GM19240 (cell line): ENCODE measurements at regions not wholly inside any gene's neighbourhood (a gene's known extent, or its start where the extent isn't known, plus 50 kb on each side); places are given as distances from the start of the nearest gene placed in this dataset.
"Not testable (repeated sequence)": the region's sequence is repeated elsewhere in the genome, so short reads cannot be mapped to it uniquely, and the experiment has no call there.

ENCODE experiments used
- DNase-seq: peaks from one replicate; pipeline ENCODE4 v3.0.0; 2011; ENCODE audit warnings: low spot score; ENCODE audit not compliant: insufficient read length

DNA sequence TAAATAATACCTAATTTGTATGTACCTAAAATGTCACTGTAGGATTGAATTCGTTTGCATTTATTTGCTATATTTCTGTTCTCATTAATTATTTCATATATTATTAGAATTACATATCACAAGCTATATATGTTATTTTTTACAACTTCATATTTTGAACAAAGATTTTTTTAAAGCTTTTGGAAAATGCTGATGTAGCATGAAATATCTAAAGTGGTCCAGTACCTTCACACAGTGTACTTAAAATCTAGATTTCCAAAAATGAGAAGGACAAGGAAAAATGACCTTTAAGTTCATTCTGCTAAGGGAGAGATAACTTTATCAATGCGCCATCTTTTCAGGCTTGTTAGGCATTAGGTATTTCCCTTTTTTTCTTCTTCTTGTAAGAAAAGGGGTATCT, 71.8 kb downstream of the LARP7 start:
- DNase-seq, result no peak

DNA sequence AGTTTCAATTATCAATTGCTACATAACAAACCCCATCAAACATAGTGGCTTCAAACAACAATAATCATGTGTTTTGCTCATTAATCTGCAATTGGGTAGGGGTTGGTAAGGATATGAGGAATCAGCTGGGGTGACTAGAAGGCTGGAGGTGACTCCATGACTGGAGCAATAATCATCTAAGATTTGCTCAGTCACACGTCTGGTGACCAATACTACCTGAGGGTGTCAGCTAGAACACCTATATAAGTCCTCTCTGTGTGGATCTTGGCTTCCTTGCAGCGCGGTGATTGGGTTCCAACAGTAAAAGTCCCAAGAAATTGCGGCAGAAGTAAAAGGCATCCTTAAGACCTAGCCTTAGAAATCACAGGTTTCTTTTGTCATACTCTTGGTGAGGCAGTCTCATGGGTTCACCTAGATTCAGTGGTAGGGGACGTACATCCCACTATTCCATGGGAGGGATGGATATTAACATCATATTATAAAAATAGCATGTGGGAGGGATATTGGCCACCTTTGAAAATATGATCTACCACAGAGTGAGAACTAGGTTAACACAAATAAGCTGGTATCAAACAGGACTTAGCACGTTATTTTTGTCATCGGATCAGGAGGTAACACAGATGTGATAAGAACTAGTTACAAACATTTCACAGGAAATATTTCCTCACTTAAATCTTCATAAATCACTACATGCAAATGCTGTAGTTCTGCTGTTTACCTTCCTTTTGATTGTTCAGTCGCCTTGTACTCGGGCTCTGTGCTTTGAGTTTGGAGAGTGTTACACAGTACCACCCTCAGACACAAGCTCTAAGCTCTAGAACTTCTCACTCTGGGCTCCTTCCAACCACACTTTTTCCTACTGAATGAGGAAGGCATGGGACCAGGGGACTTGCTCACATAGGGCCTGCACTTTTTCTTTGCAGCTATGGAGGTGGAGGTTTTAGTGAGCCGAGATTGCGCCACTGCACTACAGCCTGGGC, 78.3 kb downstream of the LARP7 start:
- DNase-seq, result no peak

DNA sequence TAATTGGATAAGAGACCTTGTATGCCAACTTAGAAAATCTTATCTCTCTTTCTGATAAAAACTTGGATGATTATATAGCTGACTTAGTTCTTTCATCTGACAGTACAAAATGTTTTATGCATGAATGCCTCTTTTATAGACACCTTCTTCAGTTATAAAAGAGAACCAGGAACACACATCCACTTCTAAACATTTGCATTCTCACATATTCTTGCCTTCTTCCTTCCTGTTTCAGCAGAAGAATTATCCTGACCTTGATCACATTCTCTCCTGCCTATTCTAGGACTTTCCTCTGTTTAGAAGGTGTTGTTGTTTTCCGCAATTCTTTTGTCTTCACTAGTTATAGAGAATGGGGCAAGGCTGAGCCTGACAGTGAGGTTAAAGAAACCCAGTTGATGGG, 80.9 kb downstream of the LARP7 start:
- no peak for DNase-seq

DNA sequence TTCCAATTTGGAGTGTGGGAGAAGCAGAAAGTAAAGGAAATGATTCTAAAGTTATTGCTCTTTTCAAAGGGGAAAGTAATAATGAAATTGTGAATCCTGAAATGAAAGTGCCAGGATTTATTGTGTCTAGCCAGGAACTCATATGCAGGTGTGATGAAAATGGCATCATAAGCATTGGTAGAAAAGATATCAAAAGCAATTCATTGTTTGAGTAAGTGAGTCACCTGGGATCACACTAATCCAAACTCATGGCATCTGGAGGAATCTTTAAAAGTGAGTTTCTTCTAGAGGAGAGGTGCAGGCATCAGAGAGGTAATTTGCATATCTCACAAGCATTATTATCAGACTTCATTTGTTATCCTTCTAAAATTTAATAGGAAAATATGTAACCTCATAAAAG, 84.7 kb downstream of the LARP7 start:
- no peak for DNase-seq

DNA sequence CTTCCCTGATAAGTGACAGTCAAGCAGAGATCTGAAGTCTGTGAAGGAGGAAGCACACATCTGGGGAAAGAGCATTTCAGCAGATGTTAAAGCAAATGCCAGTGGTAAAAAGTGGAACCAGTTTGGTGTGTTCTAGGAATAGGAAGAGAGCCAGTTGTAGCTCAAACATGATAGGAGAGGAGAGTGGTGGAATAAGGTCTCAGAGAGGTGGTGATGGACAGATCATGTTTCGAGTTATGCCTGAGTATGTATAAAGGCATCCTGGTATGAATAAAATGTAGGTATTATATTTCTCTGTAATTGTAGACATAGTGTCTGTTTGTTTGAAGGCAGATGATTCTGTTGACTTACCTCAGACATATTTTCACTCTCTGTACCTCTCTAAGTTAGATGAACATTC, 89.1 kb downstream of the LARP7 start:
- no peak for DNase-seq

DNA sequence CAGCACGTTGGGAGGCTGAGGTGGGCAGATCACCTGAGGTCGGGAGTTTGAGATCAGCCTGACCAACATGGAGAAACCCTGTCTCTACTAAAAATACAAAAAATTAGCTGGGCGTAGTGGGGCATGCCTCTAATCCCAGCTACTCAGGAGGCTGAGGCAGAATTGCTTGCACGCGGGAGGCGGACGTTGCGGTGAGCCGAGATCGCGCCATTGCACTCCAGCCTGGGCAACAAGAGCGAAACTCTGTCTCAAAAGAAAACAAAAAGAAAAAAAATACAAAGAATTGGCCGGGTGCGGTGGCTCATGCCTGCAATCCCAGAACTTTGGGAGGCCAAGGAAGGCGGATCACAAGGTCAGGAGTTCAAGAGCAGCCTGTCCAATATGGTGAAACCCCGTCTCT, 90.8 kb downstream of the LARP7 start:
- not testable (repeated sequence) for DNase-seq

DNA sequence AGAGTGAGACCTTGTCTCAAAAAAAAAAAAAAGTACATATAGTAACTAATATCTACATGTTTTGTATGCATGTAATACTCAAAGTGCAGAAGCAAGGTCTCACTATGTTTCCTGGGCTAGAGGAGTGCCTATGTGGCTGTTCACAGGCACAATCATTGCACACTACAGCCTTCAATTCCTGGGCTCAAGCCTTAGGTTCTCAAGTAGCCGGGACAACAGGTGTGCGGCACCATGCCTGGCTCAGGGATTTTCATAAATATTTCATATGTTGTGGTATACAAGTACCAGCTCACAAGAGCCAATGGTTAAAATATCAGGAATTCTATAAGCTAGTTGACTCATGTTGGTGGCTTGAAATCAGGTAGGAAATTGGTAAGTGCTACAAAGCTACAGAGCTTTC, 94.8 kb downstream of the LARP7 start:
- DNase-seq, result no peak

DNA sequence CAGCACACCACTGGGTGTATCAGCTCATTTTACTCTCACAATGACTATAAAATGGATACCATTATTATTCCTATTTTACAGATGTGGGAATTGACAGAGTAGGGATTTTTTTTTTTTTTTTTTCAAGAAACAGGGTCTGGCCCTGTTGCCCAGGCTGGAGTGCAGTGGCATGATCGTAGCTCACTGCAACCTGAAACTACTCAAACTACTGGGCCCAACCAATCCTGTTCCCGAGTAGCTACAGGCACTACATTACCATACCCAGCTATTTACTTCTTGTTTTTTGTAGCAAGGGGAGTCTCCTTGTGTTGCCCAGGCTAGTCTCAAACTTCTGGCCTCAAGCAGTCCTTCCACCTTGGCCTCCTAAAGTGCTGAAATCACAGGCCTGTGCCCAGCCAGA, 95.2 kb downstream of the LARP7 start:
- no peak for DNase-seq

DNA sequence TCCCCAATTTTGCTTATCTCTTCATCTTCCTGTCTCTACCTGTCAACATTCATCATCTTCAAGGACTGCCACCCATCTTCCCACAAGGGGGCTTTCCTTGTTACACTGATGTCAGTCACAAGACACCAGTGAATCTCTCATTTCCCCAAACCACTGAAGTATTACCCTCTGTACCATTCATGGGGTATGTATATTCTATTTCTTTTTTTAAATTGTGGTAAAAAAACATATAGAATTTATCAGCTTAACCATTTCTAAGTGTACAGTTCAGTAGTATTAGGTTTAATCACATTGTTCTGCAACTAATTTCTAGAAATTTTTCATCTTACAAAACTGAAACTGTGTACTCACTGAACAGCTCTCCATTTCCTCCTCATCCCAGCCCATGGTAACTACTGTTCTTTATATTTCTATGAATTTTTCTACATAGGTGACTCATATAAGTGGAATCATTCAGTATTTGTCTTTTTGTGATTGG, 98.6 kb downstream of the LARP7 start:
- DNase-seq, result no peak

DNA sequence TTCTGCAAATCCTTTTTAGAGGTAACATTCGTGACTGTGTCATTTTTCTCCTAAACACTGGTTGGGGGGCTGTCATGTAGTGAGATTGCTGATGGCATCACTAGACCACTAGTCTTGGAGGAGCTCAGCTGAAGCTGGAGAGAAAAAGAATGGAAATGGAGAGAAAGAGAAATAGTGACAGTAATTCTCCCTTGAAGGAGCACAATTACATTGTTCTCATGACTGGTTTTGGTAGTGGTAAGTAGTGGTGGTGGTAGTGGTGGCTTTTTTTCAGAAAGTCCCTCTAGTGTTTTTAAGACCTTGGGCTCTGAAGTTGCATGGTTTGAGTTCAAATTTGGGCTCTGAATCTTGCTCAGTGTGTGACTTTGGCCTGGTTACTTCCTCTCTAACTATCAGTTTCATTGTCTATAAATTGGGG, 99.8 kb downstream of the LARP7 start:
- DNase-seq, result no peak

DNA sequence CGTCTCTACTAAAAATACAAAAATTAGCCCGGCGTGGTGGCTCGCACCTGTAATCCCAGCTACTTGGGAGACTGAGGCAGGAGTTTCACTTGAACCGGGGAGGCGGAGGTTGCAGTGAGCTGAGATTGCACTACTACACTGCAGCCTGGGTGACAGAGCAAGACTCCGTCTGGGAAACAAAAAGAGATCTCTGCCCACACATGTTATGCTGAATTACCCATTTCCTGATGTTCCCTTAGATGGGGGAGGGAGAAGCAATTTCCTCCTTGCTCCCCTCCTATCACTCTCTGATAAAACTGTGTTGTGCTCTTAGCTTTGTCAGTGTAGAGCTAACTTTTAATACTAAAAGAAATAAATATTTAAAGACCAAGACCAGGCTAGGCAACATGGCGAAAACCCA, 102.5 kb downstream of the LARP7 start:
- no peak for DNase-seq

DNA sequence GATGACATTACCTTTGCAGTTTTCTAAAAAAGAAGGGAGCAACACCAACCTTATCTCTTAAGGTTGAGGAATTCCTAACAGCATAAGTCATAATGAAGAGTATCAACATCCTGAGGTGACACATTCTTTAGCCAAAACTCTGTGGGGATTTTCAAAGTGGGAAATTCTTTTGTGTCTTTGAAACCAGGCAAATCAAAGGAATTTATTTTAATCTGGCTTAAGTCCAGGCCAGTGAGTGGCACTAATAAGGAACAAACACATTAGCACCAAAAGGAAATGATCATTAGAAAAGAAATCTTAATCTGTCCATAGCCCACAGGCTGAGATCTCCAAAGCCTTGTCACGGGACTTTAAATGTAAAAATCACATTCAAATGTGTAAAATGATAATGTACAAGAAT, 110.1 kb downstream of the LARP7 start:
- no peak for DNase-seq

DNA sequence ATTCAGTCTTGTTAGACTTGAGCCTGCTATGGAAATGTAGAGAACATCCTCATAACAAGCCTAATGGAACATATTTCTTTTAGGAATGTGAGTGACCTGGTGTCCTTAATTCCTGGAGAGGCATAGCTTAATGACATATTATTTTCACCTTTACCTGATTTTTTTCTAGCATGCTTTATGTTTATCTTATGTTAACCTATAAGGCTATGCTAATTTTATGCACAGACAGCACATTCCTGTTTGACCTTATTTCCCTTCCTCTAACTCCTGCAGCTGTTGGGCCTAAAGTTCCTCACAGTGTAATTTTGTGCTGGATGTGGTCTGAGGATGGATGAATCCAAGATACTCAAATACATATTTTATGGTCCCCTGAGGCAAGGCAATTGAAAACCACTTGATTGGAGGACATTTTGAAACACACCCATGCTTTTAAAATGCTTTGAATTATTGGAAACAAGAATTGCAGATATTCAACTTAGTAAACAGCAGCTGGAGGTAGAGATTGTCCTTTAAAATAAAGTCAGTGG, 111.5 kb downstream of the LARP7 start:
- no peak for DNase-seq

DNA sequence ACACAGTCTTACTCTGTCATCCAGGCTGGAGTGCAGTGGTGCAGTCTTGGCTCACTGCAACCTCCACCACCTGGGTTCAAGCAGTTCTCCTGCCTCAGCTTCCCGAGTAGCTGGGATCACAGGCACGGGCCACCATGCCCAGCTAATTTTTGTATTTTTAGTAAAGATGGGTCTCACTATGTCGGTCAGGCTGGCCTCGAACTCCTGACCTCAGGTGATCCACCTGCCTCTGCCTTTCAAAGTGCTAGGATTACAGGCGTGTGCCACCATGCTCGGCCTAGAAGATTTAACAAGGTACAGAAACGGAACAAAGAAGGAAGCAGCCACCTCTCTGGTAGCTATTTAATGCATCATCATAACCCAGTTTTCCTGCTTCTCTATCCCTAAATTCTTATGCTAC, 113.8 kb downstream of the LARP7 start:
- DNase-seq, result not testable (repeated sequence)

DNA sequence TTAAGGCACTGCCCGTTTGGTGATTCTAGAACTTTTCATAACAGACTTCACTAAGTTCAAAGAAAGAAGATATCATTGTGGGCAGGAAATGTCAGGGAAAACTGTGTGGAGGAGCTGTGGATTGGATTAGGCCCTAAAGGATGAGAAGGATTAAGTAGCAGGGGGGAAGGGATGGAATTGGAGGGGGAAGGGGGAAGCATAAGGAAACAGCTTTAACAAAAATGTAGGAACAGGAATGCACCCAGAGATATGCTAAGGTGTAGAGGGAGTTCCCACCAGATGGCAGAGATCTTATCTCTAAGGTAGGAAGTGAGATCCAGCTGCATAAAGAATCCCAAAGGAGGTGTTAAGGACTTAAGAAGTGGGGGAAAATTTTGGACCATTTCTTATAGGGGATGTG, 114.5 kb downstream of the LARP7 start:
- no peak for DNase-seq

DNA sequence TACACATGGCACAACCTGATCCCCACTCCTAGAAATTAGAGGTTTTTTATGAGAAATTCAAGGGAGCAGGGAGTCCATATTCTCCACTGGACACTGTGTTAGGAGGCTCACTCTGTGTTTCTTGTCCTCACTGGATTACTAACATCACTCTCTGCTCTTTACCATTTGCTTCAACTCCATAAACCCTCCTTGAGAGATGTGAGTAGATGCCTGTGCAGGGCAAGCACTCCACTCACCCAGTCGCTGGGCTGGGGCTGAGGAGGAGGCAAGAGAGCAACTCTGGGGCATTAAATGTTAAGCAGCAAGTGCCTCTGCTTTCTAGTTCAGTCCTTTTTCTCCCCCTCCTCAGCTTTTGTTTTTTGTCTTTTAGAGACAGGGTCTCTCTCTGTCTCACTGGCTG, 115.1 kb downstream of the LARP7 start:
- DNase-seq, result no peak

DNA sequence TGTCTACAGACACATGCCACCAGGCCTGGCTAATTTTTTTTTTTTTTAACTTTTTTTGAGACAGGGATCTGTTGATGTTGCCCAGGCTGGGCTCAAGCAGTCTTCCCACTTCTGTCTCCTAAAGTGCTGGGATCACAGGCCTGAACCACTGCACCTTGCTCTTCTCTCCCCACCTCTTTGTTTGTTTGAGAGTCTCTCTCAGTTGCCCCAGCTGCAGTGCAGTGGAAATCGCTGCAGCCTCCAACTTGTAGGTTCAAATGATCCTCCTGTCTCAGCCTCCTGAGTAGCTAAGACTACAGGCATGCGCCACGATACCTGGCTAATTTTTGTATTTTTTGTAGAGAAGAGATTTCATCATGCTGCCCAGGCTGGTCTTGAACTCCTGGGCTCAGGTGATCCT, 115.6 kb downstream of the LARP7 start:
- DNase-seq, result no peak

DNA sequence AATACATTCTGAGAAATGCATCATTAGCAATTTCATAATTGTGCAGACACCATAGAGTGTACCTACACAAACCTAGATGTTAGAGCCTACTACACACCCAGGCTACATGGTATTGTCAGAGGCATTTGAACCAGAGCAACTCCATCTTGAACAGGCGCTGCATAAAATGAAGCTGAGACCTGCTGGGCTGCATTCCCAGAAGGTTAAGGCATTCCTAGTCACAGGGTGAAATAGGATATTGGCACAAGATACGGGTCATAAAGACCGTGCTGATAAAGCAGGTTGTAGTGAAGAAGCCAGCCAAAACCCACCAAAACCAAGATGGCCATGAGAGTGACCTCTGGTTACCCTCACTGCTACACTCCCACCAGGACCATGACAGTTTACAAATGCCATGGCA, 116.4 kb downstream of the LARP7 start:
- DNase-seq, result no peak

DNA sequence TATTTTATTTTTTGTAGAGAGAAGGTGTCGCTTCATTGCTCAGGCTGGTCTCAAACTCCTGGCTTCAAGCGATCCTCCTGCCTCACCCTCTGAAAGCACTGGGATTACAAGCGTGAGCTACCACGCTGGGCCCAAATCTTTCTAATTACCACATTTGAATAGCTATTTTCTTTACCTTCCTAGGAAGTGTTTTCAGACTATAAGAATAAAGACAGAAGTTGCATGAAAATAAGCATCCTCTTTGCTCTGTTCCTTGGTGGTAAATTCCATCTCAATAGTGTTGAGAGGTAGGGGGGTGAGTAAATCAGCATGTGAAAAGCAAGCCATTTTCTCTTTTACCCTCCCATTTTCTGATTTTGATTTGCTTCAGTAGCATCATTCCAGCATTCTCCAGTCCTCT, 122.4 kb downstream of the LARP7 start:
- no peak for DNase-seq

DNA sequence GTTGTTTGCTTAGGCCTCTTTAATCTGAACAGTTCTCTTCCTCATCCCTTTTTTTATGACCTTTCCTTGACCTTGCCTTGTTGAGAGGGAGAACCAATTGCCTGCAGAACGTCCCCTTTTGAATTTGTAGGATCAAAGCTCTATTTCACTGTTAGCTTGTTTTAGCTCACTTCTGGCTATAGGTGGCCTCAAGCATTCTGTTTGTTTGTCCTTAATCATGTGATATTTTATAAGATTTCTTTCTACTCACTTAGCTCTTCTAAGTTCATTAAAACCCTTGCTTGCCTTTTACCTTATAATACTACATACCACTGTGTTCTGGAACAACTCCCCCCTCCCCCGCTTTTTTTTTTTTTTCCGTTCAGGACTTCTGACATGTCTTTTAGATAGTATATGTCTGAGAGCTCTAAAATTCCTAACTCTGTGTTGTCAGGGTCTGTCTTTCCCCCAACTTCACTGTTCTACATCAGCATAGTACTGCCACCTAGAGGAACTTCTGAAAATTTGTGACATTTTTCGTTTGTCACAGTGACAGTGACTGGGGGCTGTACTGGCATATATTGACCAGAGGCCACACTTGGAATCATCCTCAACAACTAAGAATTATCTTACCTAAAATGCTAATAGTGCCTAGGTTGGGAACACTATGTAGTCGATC, 128.5 kb downstream of the LARP7 start:
- no peak for DNase-seq

DNA sequence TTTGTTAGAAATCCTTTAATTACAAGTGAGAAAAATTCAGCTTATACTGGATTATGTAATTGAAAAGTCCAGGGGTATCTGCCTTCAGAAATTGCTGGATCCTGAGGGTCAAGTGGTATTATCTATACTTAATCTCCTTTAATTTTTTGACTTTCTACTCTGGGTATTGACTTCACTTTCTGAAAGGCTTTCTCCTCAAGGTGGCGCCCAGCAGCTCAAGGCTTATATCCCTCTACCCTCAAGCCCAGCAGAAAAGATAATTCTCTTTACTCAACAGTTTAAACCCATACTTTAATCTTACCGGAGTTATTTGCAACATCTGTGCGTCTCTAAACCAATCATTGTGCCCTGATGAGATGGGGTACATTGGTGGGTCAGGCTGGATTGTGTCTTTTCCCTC, 129.5 kb downstream of the LARP7 start:
- no peak for DNase-seq

DNA sequence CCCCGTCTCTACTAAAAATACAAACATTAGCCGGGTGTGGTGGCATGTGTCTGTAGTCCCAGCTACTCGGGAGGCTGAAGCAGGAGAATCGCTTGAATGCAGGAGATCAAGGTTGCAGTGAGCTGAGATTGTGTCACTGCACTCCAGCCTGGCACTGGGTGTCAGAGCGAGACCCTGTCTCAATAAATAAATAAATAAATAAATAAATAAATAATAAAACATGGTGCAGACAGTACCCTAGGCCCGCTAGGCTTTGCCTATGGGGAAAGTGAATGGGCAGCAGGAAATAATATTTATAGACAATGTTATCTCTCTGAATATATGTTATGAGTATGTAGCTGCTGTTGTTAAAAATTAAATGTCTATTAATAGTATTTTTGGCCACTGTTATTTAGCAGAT, 130.4 kb downstream of the LARP7 start:
- DNase-seq, result no peak
